Suprapubic skin (tissue), 4 donors: ENCODE measurements at regions not wholly inside any gene's neighbourhood (a gene's known extent, or its start where the extent isn't known, plus 50 kb on each side); places are given as distances from the start of the nearest gene placed in this dataset.

Source experiments
- CTCF ChIP-seq, 2 donors: fragments of 200-600 bp in 1 of 2; fragments of 450-650 bp in 1 of 2; sonication (generic) in 1 of 2; IDR thresholded peaks; one replicate each; pipeline ENCODE4 v1.5.1; 2016 to 2019; ENCODE audit warnings: antibody characterized with exemption in 2 of 2, mild to moderate bottlenecking in 1 of 2, moderate library complexity in 1 of 2
- EP300 ChIP-seq: sonication (generic); formaldehyde crosslinking; IDR thresholded peaks from one replicate; pipeline ENCODE4 v1.6.1; 2017; ENCODE audit warnings: antibody characterized with exemption
- POLR2A ChIP-seq, 2 donors: fragments of 450-650 bp; IDR thresholded peaks; one replicate each; pipeline ENCODE4 v1.6.1; 2017; ENCODE audit warnings: antibody characterized with exemption in 2 of 2, mild to moderate bottlenecking in 2 of 2, moderate library complexity in 2 of 2
- POLR2AphosphoS5 ChIP-seq, 3 donors: sonication (generic); formaldehyde crosslinking; IDR thresholded peaks; one replicate each; pipeline ENCODE4 v1.6.1; 2017; ENCODE audit warnings: antibody characterized with exemption in 3 of 3

GRCh38 chr13:47603365-47603764 is 397.7 kb downstream of the SUCLA2 start:
- TF ChIP-seq POLR2AphosphoS5 (IDR thresholded peaks at IDR 0.05): no peak
- no peak for TF ChIP-seq CTCF (IDR thresholded peaks at IDR 0.05)
- TF ChIP-seq POLR2A (IDR thresholded peaks at IDR 0.05): no peak
- no peak for TF ChIP-seq EP300
